Endodermal cell (in vitro differentiated cells): ENCODE measurements at regions not wholly inside any gene's neighbourhood (a gene's known extent, or its start where the extent isn't known, plus 50 kb on each side); places are given as distances from the start of the nearest gene placed in this dataset.
A peak's percentile ranks its signal among the peaks of the same experiment; 100 is the strongest.

Source experiments
- DNase-seq: peaks from one replicate; pipeline ENCODE4 v3.0.0-alpha.2; 2017
- H3K27ac ChIP-seq: 2 replicates; pipeline ENCODE4 v1.5.1; 2013; ENCODE audit warnings: mild to moderate bottlenecking, low read depth, low read length, moderate library complexity
- H3K27me3 ChIP-seq: 2 replicates; pipeline ENCODE4 v1.6.1; 2013; ENCODE audit warnings: mild to moderate bottlenecking, low read length, moderate library complexity; ENCODE audit not compliant: insufficient read depth, control insufficient read depth, poor library complexity, severe bottlenecking
- H3K36me3 ChIP-seq: 2 replicates; pipeline ENCODE4 v1.7.0; 2013; ENCODE audit warnings: mild to moderate bottlenecking, low read length, moderate library complexity; ENCODE audit not compliant: control insufficient read depth, insufficient read depth
- H3K4me1 ChIP-seq: one replicate; pipeline ENCODE4 v1.7.0; 2013; ENCODE audit warnings: low read length; ENCODE audit not compliant: control insufficient read depth, insufficient read depth
- H3K4me3 ChIP-seq: 2 replicates; pipeline ENCODE4 v1.5.1; 2013; ENCODE audit warnings: mild to moderate bottlenecking, low read length, moderate library complexity
- H3K9ac ChIP-seq: 2 replicates; pipeline ENCODE4 v1.6.1; 2013; ENCODE audit warnings: mild to moderate bottlenecking, low read length, moderate library complexity; ENCODE audit not compliant: poor library complexity, severe bottlenecking; ENCODE audit errors: extremely low read depth
- H3K9me3 ChIP-seq: 2 replicates; pipeline ENCODE4 v1.6.1; 2013; ENCODE audit warnings: mild to moderate bottlenecking, low read length, moderate library complexity; ENCODE audit not compliant: control insufficient read depth
- H3K27ac Mint-ChIP-seq: 2 replicates; pipeline ENCODE4 v1.8.0; 2020; ENCODE audit warnings: mixed read lengths
- H3K27me3 Mint-ChIP-seq: 2 replicates; pipeline ENCODE4 v1.8.0; 2021; ENCODE audit warnings: mild to moderate bottlenecking, mixed read lengths; ENCODE audit not compliant: insufficient read depth
- H3K36me3 Mint-ChIP-seq: 2 replicates; pipeline ENCODE4 v1.8.0; 2020; ENCODE audit warnings: low read depth, mixed read lengths
- H3K4me1 Mint-ChIP-seq: 2 replicates; pipeline ENCODE4 v1.8.0; 2020; ENCODE audit warnings: mixed read lengths
- H3K4me3 Mint-ChIP-seq: 2 replicates; pipeline ENCODE4 v1.8.0; 2020; ENCODE audit warnings: mild to moderate bottlenecking, moderate library complexity, mixed read lengths
- H3K9me3 Mint-ChIP-seq: 2 replicates; pipeline ENCODE4 v1.8.0; 2020; ENCODE audit warnings: mild to moderate bottlenecking, mixed read lengths
- WGBS, 2 experiments: methylation state at CpG; one replicate each; pipeline versions ENCODE4 v1.1.5 to v1.1.7; 2013; ENCODE audit warnings: missing lambda C conversion rate in 2 of 2, mixed read lengths in 1 of 2; ENCODE audit not compliant: insufficient coverage in 1 of 2, insufficient read length in 1 of 2; 5-methylcytosine and 5-hydroxymethylcytosine counted together
- TF ChIP-seq, protein P1 (sequence below): fragments of 200-600 bp; sonication (generic); conservative IDR thresholded peaks from 2 replicates; pipeline ENCODE4 v1.5.0; 2021; ENCODE audit warnings: antibody characterized with exemption, mild to moderate bottlenecking

- 91 to 100% methylated on average over 2 to 5 of the region's 5 CpGs for WGBS, 2 experiments
- Histone ChIP-seq H3K36me3 (no peaks in the 10 kb centered on the region), H3K4me1 (peaks cover 5% of the 10 kb centered on the region), H3K9me3 (no peaks in the 10 kb centered on the region), H3K27me3 (peaks cover 8% of the 10 kb centered on the region), H3K4me3 (no peak overlapping the region), H3K27ac (no peak overlapping the region), H3K9ac (no peak overlapping the region)
- no peaks in the 10 kb centered on the region for H3K36me3 Mint-ChIP-seq
- H3K4me3 Mint-ChIP-seq: no peak overlapping the region
- DNase-seq: peak; percentile 13
- TF ChIP-seq, protein P1, sequence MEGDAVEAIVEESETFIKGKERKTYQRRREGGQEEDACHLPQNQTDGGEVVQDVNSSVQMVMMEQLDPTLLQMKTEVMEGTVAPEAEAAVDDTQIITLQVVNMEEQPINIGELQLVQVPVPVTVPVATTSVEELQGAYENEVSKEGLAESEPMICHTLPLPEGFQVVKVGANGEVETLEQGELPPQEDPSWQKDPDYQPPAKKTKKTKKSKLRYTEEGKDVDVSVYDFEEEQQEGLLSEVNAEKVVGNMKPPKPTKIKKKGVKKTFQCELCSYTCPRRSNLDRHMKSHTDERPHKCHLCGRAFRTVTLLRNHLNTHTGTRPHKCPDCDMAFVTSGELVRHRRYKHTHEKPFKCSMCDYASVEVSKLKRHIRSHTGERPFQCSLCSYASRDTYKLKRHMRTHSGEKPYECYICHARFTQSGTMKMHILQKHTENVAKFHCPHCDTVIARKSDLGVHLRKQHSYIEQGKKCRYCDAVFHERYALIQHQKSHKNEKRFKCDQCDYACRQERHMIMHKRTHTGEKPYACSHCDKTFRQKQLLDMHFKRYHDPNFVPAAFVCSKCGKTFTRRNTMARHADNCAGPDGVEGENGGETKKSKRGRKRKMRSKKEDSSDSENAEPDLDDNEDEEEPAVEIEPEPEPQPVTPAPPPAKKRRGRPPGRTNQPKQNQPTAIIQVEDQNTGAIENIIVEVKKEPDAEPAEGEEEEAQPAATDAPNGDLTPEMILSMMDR: no peak
- H3K9me3 Mint-ChIP-seq: peaks cover 3% of the 10 kb centered on the region
- H3K27me3 Mint-ChIP-seq: peaks cover 5% of the 10 kb centered on the region
- H3K4me1 Mint-ChIP-seq: peaks cover 41% of the 10 kb centered on the region
- no peak overlapping the region for H3K27ac Mint-ChIP-seq
These were observed 194.2 kb upstream of the TSHZ3 start for GRCh38 chr19:31543456-31543855.

DNA sequence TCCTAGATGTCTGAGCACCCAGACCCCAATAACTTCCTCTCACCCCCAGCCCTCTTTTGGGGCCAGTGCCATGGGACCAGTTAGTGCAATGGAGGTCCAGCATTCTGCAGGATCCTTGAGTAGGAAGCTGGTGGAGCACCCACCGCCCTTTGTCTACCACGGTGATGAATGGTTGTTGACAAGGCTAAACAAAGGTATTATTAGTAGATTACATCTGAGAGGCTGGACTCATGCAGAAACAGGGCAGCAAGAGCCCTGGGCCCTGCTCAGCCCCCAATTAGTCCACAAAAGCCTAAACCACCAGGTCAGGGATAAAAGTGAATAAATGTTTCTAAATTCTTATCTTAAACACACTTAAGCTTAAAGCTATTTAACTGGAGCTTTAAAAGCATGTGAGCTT lies 196.5 kb upstream of the TSHZ3 start:
- Histone ChIP-seq H3K27me3 (no peaks in the 10 kb centered on the region), H3K9ac (no peak overlapping the region), H3K9me3 (no peaks in the 10 kb centered on the region), H3K4me1 (peaks cover 5% of the 10 kb centered on the region), H3K4me3 (no peak overlapping the region), H3K27ac (no peak overlapping the region), H3K36me3 (no peaks in the 10 kb centered on the region)
- peaks cover 2% of the 10 kb centered on the region for H3K27me3 Mint-ChIP-seq
- H3K36me3 Mint-ChIP-seq: no peaks in the 10 kb centered on the region
- H3K4me3 Mint-ChIP-seq: no peak overlapping the region
- 65% methylated on average over 2 of the region's 2 CpGs; no CpG with 5 or more reads in 1 of the 2 experiments for WGBS, 2 experiments
- peaks cover 3% of the 10 kb centered on the region for H3K9me3 Mint-ChIP-seq
- peaks cover 33% of the 10 kb centered on the region for H3K4me1 Mint-ChIP-seq
- DNase-seq: peak; percentile 29
- H3K27ac Mint-ChIP-seq: no peak overlapping the region
- TF ChIP-seq, protein P1: no peak

GRCh38 chr19:31546205-31546960 lies 197.1 kb upstream of the TSHZ3 start:
- peak; percentile 18 for DNase-seq
- Mint-ChIP-seq H3K9me3 (peaks cover 3% of the 10 kb centered on the region), H3K27ac (no peak overlapping the region), H3K4me3 (no peak overlapping the region), H3K27me3 (peaks cover 2% of the 10 kb centered on the region), H3K36me3 (no peaks in the 10 kb centered on the region), H3K4me1 (peaks cover 27% of the 10 kb centered on the region)
- TF ChIP-seq, protein P1: no peak
- peaks cover 5% of the 10 kb centered on the region for H3K4me1 ChIP-seq
- H3K4me3 ChIP-seq: no peak overlapping the region
- H3K27ac ChIP-seq: no peak overlapping the region
- H3K36me3 ChIP-seq: no peaks in the 10 kb centered on the region
- H3K9ac ChIP-seq: no peak overlapping the region
- H3K27me3 ChIP-seq: no peaks in the 10 kb centered on the region
- 83 to 84% methylated on average over 5 to 9 of the region's 9 CpGs for WGBS, 2 experiments
- H3K9me3 ChIP-seq: no peaks in the 10 kb centered on the region
